ENCODE measurements at regions not wholly inside any gene's neighbourhood (a gene's known extent, or its start where the extent isn't known, plus 50 kb on each side); places are given as distances from the start of the nearest gene placed in this dataset.
A peak's percentile ranks its signal among the peaks of the same experiment; 100 is the strongest.
"Not testable (repeated sequence)": the region's sequence is repeated elsewhere in the genome, so short reads cannot be mapped to it uniquely, and the experiment has no call there.

DNA sequence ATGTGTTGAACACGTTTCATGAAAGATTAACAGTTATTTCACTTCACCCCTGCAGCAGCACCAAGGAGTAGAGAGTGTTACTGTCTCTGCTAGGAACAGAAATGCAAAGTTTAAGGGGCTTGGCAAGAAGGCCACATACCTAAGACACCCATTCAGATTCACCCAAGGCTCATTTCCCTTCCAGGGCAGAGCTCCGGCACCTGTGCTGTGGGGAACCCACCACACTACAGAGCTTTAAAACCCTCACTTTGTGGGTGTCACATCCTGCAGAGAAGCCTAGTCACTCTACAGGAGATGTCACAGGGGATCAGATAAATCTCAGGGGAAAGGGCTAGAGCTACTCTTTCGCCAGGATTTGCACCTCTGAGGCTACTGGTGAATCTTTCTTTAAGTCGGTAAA, 176.1 kb upstream of the KLF6 start:
- DNase-seq (ENCODE audit: low read depth in 2 of 2) = no peak

DNA sequence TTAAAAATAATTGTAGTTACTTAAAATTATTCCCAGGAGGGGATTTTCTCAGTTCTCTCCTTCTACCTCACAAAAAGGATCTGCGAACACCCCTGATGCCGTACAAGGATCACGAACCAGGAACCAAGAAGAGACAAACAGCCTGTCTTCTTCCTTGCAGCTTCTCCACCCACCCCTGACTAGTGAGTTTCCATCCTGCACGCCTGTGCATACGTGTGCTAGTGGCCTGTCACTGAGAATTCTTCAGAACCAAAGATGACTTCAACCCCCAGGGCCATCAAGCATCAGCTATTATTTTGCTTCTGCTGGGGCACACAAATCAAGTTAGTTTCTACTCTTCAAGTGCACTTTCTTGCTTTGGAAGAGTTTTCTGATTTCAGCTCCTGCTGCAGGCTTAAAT, 175.5 kb upstream of the KLF6 start:
- DNase-seq (ENCODE audit: low read depth in 2 of 2) = no peak

DNA sequence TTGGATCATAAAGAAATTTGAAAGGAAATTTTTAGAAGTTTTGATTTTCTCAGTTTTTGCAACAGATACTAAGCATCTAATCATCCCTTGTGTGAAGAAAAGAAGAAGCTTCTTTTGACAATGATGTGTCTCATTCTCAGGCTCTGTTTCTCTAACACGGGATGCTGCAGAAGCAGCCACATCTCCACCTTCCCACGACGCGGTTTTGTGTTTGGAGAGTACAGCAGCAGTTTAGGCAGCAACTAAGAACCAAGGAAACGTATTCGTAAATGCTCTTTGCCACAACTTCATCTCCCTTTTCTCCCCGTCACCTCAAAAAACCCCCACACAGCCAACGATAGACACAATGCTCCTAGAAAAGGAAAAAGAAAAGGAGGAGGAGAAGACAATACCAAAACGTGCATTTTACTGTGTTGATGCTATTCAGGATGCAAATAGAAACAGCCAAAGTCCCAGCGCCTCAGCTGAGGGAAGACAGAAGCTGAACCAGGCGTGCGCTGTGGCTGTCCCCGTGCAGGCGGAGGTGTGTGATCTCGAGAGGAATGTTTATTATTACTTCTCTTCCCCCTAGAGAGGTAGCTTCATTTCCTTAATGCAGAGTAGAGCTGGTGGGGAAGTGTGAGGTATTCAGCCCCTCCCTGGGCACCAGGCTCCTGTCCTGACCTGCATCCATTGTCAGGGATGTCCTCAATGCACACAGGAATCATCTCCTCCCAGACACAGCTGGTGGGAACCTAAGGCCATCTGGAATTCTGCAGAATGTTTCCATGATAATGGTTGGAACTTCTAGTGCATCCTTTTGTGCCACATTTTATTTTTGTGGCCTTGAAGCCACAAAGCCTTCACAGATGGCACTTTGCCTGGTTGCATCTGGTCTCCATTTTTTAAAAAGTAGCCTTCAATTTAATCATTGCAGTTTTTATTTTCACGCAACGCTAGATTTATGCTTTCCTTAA, 174.6 kb upstream of the KLF6 start:
- no peak for DNase-seq (ENCODE audit: low read depth in 2 of 2)

DNA sequence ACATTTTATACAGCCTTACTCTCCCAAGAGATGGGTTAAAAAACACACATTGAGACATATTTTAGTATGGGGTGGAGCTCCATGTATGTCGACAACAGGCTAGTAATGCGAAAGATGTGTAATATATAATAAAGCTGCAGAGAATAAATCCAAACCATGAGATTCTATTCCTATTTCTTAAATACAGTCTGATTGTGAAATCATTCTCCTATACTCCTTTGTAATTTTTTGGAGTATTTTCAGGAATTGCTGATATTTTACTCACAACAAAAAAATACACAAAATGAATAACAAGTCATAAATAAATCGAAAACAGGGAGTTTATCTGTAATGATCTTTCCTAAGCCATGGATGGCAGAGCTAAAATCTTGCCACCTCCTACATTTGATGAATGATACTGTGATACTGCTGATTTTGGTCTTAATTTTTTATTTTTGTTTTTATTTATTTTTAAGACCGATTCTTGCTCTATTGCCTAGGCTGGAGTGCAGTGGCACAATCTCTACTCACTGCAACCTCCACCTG, 173.5 kb upstream of the KLF6 start:
- no peak for DNase-seq (ENCODE audit: low read depth in 2 of 2)

DNA sequence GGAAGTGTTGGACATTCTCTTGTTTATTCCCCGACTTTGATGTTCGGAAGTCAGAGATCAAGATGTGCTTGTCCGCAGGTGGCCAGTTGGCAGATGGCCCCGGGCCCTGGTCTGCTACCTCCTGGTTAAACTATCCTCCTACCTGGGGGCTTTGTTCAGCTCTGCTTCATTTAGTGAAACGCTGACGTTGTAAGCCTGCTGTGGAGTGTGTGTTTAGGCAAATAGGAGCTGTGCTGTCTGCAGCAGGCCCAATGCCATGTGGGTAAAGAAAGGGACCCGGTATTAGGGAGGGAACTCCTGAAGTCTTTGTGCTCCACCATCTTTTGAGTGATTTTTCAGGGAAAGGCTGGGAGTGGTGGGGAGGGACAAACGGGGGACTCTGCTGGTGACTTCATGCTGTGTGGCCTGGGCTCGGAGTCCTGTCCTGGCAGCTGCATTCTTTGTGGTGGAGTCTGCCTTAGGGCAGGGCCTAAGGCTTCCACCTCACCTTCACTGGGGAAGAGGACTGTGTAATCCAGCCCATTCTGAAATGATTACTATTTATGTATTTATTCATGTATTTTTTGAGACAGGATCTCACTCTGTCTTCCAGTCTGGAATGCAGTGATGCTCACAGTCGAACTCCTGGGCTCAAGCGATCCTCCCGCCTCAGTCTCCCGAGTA, 171.1 kb upstream of the KLF6 start:
- no peak for DNase-seq (ENCODE audit: low read depth in 2 of 2)

DNA sequence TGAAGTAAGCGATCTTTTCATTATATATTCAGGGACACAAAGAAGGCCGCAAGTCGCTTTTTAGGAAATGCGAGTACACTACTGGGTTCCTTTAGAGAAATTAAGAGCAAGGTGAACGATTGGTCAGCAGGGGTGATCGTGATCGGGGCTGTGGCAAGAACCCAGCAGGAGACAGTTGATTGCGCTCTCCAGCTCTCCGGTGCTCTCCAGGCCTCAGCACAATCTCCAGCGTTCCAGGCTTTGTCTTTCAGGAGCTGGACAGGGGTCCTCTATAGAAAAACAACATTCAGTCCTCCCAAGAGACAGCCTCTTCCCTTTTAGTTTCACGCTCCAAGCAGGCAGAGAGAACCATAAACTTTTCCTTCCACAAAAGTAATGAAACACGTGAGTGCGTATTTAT, 170.5 kb upstream of the KLF6 start:
- no peak for DNase-seq (ENCODE audit: low read depth in 2 of 2)

DNA sequence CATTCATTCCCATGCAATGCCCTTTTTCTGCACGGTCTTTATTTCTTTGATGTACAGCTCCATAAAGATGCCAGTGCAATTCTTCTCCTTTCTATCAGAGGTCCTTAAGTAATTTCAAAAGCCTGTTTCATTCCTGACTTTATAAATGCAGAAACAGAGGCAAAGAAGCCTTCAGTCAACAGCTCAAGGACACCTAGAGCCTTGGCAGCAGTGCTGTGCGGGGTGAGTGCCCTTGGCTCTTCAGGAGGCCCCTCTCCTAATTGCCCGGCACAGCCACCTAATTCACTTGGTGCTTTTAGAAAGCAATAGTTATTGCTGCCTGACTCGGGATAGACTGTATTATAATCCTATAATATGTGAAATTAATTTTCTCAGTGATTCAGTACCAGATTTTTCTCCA, 169.6 kb upstream of the KLF6 start:
- no peak for DNase-seq (ENCODE audit: low read depth in 2 of 2)

DNA sequence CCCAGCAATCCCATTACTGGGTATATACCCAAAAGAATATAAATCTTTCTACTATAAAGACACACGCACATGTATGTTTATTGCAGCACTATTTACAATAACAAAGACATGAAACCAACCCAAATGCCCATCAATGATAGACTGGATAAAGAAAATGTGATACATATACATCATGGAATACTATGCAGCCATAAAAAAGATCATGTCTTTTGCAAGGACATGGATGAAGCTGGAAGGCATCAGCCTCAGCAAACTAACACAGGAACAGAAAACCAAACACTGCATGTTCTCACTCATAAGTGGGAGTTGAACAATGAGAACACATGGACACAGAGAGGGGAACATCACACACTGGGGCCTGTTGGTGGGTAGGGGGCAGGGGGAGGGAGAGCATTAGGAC, 169.0 kb upstream of the KLF6 start:
- not testable (repeated sequence) for DNase-seq (ENCODE audit: low read depth in 2 of 2)

DNA sequence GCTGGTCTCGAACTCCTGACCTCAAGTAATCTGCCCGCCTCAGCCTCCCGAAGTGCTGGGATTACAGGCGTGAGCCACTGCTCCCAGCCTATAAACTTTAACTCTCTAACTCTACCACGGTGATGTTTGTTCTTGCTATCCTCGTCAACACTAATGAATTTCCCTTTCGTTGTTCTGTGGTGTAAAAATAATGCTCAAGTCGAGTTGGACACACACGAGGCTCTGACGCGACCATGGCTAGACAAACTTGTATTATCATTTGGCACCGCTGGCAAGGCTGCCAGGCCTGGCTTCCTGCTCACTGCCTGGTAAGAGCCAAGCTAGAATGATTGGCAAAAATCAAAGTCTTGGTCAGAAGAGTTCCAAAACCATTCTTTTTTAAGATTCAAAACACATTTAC, 167.0 kb upstream of the KLF6 start:
- DNase-seq (ENCODE audit: low read depth in 2 of 2) = no peak

DNA sequence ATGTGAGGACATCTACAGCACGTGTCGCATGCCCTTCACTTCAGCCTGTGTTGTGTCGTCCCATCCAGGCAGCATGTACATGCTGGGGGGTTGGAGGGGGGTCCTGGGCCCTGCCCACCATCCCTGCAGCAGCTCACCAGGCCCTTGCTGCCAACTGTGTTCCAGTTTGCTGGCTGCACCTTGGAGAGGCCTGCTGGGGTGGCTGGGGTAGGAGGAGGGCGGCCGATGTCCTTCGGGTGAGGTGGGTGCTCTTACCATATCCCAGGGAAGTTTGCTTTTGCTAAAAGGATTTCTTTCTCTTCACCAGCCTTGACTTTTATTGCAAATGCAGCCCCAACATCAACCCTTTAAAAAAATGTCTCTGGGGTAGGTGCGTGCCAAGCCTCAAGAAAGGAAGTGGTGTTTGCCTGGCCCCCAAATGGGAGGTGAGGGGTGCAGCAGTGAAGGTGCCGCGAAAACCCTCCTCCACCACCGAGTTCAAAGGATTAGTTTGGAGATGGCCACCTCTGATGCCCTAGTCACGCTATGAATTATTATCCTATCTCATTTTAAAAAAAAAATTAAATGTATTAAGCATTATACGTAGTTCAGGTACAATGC, 165.8 kb upstream of the KLF6 start:
- no peak for DNase-seq (ENCODE audit: low read depth in 2 of 2)

DNA sequence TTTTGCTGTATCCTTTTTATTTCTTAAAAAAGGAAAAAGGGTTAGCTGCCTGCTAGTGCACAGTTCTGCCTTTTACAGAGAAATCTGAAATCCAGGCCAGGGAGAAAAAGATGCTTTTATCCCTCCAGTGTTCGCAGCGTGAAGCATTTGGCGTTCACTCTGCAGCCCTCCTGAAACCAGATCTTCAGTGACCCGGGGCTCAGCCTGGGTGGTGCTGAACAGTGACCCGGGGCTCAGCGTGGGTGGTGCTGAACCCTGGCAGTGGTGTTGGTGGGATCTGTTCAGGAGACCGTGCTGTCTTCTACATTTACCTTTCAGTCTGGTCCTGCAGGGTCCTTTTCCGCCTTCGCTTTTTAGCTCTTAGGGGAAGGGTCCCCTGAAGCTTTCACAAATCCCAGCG, 164.7 kb upstream of the KLF6 start:
- no peak for DNase-seq (ENCODE audit: low read depth in 2 of 2)

DNA sequence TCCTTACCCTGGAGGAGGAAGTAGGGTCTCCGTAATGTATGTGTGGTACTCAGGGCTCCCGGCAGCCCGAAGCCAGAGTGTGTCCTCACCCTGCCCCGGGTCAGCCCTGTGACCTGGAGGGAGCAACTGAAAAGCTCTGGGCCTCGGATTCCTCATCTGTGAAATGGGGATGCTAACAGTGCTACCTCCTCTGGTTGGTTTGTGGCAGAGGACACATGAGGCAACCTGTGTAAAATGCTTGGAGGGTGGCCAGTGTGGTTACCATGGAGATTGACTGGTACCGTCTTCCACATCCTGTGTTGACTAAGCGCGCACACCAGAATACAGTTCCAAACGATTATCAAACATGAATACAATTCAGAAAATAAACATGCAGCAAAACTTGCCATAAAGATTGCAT, 163.8 kb upstream of the KLF6 start:
- DNase-seq (ENCODE audit: low read depth in 2 of 2) = peak; percentile 33 to 41

DNA sequence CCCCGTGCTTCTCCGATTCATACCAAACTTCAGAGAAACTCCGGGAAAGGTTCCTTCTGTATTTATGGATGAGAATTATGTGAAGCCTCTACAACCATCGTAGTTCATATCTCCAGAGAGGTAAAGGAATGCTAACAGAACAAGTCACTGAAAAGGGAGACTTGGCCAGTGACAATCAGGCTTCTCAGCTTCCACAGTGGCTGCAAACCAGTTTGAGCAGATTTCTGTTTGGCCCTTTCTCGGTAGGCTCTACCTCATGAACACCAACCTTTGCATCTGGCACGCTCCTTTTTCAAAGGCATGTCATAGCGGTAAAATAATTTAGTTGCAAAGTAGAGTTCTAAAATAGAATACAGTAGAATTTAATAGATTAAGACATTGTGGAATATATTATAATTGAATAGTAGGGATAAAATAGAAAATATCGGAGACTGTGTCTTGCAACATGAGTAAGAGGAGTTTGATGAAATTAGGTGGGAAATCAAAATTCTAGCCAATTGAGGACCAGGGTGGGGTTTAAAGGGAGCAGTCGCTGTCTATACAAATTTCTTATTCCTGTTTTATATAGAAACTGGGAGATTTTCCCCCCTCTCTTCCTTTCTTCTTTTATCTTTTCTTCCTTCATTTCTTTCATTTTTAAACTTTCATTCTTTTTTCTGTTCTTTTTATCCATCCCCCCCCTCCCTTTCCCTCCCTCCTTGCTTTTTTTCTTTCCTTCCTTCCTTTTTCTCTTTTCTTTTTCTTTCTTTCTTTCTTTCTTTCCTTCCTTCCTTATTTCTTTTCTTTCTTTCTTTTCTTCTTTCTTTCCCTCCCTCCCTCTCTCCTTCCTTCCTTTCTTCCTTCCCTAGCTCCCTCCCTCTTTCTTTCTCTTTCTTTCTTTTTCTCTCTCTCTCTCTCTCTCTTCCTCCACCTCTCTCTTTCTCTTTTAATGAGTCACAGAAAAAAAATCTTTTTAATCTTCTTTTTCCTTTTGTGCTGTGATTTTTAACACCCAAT, 161.5 kb upstream of the KLF6 start:
- DNase-seq (ENCODE audit: low read depth in 2 of 2) = no peak

DNA sequence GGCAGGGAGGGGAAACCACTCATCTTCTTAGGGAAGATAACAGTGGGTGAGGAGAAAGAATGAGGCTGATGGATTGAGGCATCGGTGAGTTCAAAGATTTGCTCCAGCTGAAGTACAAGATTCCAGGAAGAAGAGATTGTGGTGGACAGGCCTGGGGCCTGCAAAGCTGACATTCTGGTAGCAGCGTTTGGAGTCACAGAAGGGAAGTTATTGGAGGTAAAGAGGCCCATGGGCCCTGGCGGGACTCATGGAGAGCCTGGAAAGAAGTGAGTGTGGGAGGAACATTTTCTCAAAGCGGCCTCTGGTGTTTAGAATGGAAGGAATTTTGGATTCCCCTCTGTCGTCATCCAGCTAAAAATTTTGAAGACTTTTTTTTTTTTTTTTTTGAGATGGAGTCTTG, 160.0 kb upstream of the KLF6 start:
- no peak for DNase-seq (ENCODE audit: low read depth in 2 of 2)

DNA sequence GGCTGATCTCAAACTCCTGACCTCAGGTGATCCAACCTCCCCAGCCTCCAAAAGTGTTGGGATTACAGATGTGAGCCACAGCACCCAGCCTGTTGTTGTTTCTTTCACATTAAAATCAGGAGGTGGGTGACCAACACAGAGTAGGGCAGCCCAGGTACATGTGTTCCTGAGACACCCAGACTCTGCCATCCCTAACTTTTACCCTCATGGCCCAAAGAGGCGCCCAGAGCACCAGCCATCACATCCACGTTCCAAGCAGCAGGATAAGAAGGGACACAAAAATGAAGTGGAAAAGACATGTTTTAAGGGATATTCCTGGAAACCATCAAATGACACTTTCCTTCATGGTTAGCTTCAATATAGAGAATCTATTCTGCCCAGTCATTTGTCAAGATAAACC, 159.6 kb upstream of the KLF6 start:
- DNase-seq (ENCODE audit: low read depth in 2 of 2) = no peak

DNA sequence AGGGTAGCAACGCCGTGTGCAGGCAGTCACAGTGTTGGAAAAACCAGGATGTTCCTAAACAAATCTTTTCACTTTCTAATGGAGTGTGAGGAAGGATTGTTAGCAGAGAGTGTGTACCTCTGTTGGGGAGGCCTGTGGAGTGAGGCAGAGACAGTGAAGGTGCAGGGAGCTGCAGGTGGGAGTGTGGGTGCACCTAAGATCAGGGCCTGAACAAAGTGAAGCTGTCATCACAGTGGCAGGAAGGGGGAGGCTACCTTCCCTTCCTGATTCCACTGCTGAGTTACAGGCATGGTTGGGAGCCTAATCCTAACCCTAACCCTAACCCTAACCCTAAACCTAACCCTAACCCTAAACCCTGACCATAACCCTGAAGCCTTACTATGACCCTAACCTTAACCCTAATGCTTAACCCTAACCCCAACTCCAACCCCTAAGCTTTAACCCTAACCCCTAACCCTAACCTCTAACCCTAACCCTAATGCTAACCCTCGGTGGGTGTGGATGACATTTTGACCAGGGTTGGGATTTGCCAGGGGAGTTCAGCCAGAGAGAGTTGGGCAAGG, 158.8 kb upstream of the KLF6 start:
- DNase-seq (ENCODE audit: low read depth in 2 of 2) = no peak

DNA sequence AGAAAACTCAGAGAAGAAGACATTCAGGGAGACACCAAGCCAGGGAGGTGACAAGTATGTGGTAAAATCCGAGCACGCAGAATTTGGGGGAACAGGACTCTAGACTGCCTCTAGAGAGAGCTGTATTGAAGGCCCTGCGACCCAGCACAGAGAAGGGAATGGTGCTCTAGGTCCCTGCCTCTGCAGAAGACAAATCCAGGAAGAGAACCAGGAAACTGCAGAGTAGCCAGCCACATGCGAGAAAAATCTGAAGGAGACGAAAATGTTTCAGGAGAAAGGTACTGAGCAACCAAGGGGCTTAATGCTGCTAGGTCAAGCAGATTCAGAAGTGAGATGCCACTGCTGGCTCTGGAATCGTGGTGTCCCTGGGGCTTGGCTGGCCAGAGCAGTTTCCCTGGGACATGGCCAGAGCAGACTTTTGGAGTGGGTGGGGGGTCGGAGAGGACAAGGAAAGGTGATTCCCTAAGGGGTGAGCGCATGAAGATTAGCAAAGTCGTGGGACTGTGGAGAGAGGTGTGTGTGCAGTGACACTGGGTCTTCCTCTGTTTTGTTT, 158.0 kb upstream of the KLF6 start:
- DNase-seq (ENCODE audit: low read depth in 2 of 2) = no peak

DNA sequence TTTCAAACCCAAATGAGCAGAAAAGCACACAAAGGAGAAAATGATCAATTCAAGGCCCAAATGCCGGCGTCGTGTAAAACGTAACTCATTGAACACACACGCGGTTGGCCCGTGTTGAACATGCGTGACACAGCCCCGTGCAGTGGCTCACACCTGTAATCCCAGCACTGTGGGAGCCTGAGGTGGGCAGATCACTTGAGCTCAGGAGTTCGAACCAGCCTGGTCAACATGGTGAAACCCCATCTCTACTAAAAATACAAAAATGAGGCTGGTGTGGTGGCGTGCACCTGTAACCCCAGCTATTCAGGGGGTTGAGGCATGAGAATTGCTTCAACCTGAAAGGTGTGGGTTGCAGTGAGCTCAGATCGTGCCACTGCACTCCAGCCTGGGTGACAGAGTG, 156.7 kb upstream of the KLF6 start:
- no peak for DNase-seq (ENCODE audit: low read depth in 2 of 2)

DNA sequence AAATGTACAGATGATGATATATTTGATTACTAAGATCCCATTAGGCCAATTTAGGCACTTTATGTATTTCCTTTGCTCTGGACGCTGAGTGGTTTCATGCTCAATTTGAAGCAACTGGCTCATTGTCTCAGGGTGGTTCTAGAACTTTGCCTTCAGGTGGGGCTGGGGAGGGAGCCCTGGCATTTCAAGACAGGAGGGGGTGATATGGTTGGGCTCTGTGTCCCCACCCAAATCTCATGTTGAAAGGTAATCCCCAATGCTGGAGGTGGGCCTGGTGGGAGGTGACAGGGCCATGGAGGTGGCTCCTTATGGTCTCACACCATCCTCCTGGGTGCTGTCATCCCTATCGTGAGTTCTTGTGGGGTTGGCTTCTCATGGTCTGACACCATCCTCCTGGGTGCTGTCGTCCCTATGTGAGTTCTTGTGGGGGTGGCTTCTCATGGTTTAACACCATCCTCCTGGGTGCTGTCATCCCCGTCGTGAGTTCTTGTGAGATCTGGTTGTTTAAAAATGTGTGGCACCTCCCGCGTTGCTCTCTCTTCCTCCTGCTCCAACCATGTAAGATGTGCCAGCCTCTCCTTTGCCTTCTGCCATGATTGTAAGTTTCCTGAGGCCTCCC, 151.5 kb upstream of the KLF6 start:
- no peak for DNase-seq (ENCODE audit: low read depth in 2 of 2)

DNA sequence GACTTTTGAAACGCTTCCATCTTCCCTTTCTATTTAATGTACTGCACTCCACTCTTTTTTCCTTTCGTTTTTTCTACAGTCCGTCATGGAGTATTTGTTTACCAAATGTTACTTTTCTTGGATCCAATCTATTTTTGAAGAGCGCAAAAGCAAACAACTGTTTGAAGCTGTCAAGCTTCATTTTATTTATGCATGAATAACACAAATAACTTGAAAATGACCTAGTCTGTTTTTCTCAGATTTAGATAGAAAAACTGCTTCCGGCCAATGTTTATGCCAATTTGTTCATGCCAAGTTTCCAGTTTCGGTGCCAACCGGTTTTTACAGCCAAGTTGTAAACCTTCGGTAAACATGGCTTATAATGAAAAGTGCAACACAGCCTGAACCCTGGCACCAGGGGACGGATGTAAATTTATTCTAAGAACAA, 150.9 kb upstream of the KLF6 start:
- DNase-seq (ENCODE audit: low read depth in 2 of 2) = no peak

All from activated CD4-positive, alpha-beta T cell treated with anti-CD3 and anti-CD28 coated beads for 24 hours (primary cell).